ENCODE measurements at regions not wholly inside any gene's neighbourhood (a gene's known extent, or its start where the extent isn't known, plus 50 kb on each side); places are given as distances from the start of the nearest gene placed in this dataset.

DNA sequence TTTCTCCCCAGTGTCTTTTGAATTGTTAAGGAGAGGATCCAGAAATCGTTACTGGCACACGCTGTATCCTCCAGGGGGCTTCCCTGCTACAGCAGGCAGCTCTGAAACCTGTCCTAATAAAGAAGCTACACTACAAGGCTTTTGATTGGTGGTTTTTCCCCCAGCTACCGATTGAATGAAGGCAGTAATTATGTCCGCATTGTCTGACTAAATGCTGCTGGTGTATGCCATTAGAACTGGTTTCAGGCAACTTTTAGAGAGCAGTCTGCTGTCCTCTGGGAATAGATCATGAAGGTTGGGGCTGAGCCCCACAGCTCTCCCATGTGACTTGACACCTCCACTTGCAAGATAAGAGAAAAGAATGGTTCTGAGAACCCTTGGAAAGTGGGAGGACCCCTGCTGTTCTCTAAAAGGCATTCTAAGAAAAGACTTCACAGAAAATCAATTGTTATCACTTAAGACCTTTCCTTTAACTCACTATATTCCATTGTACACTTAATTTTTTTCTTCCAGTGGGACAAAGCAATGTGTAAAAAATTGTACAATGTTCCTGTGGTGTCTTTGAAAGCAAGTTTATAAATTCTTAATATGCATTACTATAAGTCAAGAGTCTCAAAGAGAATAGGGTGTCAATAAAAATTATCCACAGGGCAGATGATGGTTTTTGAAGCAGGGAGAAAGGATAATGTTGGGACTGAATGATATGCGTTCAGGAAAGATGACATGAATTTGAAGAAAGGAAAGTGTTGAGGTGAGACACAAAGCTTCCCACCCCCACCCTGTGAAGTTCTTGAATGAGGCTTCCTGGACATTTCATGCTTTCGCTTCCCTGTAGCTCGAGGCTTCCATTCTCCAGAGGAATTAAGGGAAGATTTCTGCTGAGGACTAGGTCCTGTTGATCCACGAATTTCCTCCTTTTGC, 53.0 kb upstream of the DAZL start:
- peak; percentile 37 for DNase-seq (ENCODE audit: low spot score)

DNA sequence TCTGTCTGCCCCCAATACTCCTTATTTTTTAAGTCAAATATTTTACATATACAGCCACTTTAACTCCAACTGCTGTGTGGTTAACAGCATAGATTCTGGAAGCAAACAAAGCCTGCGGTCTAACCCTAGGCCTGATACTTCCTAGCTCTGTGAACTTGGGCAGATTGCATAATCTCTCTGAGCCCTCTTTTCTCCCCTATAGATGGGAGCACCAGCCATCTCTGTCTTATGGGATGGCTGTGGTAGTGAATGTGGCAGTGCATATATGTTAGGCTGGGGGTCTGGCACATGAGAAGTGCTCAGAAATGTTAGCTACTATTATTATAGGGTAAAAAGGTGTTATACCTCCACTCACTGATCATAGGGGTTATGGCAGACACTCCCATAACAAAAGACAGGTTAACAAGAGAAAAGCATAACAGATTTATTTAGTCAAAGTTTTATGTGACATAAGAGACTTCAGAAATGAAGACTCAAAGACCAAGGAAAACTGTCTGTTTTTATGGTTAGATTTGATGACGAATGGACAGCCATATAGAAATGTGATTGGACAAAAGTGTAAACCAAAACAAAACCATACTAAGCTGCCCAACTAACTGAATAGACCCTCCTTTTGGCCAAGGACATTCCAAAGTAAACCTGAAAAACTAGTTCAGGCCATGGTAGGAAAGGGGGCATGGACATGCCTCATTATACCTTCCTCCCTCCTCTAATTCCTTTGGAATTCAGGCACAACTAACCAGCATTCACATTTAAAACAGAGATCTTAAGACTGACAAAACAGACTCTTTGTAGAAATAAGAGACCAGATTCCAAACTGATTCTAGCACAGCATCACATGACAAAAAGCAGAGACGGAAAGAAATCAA, 53.9 kb upstream of the DAZL start:
- no peak for DNase-seq (ENCODE audit: low spot score)

DNA sequence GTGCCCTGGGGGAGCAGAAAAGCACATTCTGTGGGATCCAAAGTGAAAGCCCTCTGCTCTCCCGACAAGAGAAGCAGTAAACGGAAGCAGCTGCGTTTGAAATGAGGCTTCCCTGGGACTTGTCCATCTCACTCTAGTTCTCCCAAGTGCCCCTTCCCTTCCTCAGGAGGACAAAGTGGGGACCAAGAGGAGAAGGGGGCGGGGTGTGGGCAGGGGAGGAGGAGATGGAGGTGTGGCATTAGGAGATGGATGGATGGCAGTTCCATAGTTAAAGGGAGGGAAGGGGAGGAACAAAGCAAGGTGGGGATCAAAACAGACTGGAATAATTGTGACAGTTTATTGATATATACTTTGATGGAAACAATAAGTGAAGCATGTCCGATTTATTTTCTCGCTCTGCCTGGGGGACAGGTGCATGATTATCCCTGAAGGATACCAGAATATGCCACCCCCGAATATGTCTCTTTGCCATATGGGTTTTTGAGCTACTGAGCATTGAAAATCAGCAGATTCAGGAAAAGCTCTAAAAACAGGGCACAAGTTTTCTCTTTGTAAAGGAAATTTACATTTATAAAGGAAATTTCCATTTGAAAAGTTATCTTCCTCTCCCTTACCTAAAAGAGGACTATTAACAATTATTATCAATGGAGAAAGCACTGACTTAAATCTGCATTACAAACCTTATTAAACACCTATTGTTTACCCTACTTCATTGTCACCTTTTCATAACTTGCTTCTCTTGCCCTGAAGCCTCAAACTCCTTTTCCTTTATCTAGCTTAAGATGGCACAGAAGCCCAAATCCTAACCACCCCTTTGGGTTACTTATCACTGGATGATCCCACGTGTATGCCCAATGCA, 58.9 kb upstream of the DAZL start:
- DNase-seq (ENCODE audit: low spot score), result no peak

DNA sequence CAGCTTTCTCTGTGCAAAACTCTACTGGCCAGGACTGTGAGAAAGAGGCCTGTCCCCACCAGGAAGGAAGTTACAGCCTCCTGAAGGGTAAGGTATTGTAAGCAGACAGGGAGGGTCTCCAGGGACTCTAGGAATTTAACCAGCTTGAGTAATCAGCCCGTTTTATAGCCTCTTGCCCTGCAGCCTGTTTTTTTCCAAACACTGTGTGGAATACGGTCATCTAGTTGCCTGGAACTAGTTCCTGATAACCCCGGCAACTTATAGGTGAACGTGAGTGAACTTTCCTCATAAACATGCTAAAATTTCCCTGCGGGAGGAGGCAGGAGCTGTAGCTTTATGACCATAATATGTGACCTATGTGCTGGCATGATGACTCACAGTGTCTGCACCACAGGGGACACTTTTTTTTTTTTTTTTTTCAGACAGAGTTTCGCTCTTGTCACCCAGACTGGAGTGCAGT, 60.1 kb upstream of the DAZL start:
- no peak for DNase-seq (ENCODE audit: low spot score)

DNA sequence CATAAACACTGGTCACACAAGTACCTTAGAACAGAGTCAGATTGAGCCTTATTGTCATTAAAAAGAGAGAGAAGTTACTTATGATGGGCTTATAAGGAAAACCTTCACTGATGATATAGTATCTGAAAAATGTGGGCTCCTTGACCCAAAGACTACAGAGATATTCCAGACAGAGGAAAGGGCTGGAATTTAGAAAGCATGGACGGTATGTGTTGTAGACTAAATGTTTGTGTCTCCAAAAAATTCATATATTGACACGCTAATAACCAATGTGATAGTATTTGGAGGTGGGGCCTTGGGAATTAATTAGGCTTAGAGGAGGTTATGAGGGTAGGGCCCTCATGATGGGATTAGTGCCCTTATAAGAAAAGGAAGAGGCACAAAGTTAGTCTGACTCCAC, 61.0 kb upstream of the DAZL start:
- DNase-seq (ENCODE audit: low spot score), result no peak

DNA sequence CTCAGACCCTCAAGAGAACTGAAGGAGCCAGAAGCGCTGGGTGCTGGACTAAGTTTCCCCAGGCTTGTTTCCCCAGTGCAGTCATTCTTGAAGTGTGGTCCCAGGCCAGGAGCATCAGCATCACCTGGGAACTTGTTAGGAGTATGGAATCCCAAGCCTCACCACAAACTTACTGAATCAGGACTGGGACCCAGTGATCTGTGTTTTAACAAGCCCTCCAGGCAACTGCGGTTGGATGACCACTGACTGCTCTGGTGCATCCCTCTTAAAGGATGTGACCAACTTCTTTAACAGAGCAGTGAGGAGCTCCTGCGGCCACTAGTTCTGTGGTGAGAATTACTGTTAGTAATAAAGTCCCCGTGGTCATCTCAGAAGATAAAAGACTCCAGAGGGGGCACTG, 62.4 kb upstream of the DAZL start:
- DNase-seq (ENCODE audit: low spot score), result no peak

DNA sequence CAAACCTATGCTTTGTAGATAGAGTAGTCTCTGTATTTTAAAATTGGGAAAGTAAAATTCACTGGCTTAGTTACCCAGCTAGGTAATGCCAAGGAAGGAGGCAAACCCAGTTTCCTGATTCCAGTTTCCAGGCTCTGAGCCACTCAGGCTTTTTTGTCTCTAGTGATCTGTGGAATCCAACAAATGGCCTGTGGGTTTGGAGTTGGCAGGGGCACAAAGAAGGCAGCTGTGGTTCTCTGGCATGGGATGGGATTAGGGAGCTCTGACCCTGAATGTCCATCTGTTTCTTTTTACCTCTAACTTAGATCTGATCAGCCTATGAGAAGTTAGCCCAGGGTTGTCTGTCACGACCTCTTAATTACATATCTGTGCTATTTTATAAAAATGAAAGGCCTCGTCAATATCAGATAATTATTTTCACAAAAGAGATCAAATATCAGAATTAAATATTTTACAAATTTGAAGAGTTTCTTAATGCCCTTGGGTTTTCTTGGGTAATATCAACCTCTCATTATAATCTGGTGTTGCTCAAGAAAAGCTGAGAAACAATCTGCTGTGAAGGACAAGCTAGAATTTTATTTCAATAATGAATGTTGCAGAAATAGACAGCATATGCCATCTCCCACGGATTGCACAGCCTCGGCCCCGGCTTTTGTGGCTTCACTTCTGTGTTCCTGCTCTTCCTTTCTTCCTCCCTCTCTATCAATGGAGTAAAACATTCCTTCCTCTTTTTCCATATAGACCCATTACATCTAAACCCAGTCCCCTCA, 63.7 kb upstream of the DAZL start:
- DNase-seq (ENCODE audit: low spot score), result no peak

DNA sequence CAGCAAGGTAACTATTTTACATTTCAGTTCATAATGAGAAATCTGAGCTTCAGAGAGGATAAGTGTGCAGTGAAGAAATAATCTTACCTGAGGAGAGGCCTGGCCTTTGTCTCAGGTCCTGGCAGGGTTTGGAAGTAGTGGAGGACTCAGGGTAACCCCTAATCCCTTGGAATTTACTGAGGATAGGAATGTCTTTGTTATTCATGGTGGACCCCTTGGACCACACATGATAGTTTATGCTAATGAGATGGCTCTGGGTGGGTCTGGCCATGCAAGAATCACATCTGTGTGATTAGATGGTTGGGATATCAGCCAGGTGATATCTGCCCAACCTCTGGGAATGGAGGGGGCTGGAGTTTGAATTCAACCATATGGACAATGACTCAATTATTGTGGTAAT, 65.0 kb upstream of the DAZL start:
- DNase-seq (ENCODE audit: low spot score), result no peak

DNA sequence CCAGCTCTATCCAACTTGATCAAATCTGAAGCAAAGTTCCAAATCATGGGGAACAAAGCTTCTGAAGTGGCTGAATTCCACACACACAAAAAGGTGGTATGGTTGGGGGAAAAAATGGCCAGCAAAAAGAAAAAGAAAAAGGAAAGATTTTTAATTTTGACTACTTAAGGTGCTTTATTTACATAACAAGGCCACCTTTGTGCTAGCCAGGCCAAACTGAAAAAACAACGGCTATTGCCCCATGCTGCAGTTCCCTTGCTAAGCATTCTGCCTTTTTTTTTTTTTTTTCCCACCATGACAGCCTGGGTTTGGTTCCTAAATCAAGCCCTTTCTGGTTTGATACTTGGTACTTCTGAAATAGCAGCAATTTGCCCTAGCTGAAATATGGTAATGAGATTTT, 66.5 kb upstream of the DAZL start:
- no peak for DNase-seq (ENCODE audit: low spot score)

DNA sequence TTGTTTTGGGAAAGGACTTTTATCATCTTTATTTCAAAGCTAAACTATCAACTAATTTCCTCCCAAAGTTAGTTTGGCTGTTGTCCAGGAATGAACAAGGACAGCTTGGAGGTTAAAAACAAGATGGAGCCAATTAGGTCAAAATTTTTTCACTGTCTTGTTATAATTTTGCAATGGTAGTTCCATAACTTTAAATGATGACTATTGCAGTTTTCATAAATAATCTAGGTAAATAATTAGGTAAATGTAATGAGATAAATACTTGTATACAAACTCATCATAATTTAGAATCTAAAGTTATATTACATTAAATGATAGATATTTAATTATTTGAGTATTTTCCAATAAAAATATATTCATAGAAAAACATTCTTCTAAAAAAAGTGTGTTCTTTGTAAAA, 68.3 kb upstream of the DAZL start:
- no peak for DNase-seq (ENCODE audit: low spot score)

DNA sequence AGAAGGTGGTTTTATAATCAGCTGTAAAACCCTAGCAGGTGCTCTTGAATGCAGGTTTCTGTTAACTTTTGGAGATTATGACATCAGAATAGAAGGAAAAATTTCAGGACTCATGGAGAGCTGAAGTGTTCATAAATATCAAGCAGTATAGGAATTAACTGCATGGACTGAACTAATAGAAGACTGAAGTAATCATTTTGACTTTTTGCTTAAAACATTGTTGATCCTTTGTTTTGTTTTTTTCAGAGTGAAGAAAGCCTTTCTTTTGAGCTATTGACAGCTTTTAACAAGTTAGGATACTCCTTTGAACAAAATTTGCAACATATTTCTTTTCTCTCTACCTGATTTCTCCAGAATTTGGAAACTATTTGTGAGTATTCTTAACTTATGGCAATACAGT, 70.6 kb upstream of the DAZL start:
- DNase-seq (ENCODE audit: low spot score), result no peak

DNA sequence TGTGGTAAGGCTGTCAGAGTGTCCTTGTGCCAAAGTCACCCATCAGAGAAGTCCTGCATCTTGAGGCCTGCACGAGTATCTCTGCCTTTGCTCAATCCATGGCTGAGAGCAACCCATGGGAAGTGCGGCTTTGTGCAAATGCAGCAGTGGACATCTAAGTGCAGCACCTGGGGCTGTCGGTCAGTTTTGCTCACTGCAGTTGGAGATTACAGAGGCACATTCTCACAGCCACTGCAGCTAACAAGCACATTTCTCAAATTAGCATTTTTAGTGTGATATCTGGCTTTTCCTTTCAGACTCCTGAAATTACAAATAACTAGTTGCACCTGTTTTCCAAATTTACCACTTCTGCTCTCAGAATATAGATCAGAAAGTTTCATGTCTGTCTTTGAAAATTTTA, 81.5 kb upstream of the DAZL start:
- no peak for DNase-seq (ENCODE audit: low spot score)

DNA sequence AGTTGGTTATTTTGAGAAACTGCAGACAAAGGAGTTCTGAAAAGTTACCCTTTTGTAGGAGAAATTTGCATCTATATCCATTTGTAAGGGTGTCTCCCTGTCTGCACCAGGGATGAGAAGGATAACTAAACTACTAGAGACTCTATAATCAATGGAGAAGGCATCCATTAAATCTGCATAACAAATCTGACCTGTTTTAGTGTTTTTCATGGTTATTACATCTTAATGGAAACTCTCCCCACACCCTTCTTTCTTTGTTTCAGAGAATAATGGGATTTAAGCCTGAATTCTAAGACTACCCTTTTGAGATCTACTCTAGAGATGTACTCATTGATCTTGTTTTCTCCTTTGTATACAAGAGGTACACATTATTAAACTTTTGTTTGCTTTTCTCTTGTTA, 82.0 kb upstream of the DAZL start:
- no peak for DNase-seq (ENCODE audit: low spot score)

DNA sequence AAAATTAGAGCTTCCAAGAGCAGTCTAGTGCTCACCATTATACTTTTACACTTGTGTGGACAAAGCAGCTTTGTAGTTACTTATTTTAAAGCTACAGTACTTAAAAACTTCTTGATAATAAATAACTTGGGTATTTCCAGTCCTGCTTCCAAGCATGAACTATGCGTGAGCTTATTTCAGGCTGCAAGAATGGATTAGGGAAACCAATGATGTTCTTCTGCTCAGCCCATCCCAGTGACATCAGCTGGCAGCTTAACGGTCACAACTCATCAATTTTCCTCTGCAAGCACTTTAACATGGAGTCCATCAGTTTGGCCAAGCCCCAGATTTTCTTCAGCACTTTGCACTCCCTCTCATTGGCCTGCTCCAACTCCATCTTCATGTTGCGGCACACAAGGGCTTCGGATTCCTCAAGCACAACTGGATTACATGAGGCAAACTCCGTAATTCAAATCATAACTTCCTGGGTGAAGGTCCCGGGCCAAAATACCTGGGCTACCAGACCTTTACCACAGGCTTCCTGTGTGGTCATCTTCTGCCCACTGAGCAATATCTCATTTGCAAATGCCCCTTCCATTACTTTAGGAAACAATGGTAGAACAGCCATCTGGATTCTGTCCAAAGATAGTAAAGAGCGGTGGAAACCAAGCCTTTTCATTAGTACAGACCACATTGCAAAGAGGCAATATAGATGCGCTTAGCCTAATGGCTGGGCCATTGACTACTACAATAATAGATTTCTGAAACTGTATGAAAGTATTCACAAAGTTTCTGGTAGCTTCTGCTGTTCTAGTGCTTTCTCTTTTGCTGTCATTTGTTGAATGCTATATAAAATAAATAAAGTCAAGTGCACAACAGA, 87.5 kb upstream of the DAZL start:
- no peak for DNase-seq (ENCODE audit: low spot score)

DNA sequence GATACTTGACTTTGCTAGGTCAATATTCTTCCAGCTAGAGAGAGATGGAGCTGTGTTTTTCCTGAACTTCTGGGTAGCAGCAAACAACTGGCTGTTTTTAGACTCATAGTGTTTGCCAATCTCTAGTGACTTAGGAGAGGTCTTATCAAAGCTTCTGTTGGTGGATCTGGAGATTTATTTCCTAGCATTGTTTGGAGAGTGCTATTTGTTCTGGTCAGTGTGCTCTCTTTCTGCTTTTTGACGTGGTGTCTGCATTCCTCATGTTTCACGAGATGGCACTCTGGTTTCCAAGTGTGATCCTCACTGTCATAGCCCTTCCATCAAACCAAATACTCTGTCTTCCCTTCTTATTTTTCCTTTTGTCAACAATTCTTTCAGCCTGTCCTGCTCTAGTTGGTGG, 88.6 kb upstream of the DAZL start:
- DNase-seq (ENCODE audit: low spot score), result no peak

DNA sequence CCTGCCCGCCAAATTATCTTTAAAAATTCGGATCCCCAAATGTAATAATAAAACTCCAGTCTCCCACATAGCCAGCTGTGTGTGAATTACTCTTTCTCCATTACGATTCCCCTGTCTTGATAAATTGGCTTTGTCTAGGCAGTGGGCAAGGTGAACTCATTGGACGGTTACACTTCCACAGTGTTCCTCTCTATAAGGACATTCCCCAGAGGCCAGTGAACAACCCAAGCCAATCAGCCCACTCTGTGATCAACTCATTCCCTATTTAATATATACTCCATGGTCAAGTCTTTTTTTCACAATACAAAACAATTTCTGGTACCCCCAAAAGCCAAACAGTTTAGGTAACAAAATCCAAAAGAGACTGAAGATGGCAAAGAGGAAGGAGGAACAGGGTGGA, 90.5 kb upstream of the DAZL start:
- no peak for DNase-seq (ENCODE audit: low spot score)

DNA sequence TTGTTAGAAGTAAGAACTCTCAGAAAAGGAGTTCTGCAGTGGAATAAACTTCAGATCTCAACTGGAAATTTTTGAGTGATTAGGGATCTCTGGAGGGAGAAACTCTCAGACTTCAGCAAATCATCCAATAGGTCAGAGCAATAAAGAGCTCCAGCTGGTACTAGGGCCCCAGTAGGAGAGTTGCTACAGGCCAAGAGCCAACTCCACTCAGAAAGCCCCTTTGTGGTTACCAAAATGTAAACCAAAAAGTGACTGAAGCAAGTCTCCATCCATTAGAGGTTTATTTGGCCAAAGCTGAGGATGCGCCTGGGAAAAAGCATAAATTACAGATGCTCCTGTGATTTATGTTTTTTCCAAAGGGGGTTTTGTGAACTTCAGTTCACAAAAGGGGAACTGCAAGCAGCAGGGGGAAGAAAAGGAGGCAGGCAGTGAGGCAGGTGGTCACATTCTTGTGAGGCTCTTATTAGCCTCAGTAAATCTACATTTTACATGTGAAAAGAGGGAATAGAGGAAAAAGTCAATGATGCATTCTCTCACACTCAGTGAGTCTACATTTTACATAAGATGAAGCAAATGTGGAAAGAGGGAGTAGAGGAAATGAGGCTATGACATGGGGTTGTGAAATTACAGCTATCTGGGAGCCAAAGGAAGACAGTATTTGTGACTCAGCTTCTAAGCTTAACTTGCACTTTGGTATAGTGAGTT, 92.4 kb upstream of the DAZL start:
- DNase-seq (ENCODE audit: low spot score), result no peak

DNA sequence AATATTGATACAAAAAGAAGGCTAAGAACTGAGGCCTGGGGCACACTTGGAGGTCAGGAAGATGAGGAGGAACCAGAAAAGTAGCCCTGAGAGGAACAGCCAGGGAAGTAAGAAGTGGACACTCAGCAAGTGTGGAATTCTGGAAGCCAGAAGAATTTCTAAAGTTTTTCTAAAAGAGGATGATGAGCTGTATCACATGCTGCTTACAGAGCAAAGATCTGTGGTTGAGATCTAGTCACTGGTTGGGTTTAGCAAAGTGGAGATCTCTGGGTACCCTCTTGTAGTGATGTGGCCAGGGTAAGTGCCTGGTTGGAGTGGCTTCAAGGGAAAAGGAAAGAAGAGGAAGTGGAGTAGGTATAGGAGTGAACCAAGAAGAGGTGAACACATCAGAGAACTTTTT, 95.4 kb upstream of the DAZL start:
- no peak for DNase-seq (ENCODE audit: low spot score)

DNA sequence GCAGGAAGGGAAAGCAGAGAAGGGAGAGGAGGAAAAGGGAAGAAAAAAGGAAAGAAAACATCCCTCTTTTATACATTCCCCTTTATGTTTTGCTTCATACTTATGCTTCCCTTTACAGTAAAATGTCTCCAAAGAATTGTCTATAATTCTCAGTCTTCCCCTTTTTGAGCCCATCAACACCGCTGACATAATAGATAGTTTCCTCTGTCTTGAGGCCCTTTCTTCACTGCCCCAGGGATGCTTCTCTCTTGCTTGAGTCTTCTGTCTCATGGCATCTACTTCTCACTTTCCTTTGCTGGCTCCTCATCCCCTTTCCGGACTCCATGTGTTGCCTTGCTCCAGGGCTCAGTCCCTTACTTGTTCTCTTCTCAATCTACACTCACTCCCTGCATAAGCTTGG, 99.7 kb upstream of the DAZL start:
- DNase-seq (ENCODE audit: low spot score), result no peak

DNA sequence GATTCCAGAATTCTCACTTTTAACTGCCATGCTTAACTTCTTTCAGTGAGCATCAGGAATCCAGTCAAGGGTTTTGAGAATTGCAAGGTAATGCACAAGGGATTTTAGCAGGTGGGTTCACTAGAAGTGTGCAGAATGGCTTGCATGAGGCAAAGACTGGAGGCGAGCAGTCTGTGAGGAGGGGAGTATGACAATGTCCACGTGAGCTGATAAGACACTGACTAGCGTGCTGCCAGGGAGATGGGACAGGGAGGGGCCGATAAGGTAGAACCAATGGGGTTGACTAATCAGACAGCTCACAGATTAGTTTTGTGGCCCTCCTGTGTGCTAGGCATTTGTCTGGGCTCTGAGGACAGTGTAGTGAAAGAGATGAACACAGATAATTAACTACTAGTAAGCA, 102.0 kb upstream of the DAZL start:
- no peak for DNase-seq (ENCODE audit: low spot score)
